SK-N-MC (cell line): ENCODE measurements at regions not wholly inside any gene's neighbourhood (a gene's known extent, or its start where the extent isn't known, plus 50 kb on each side); places are given as distances from the start of the nearest gene placed in this dataset.

ENCODE experiments used
- DNase-seq: peaks from one replicate; pipeline ENCODE4 v3.0.0-alpha.2; 2011; ENCODE audit warnings: low read depth, low spot score
- H3K27ac ChIP-seq: fragments of 200-600 bp; sonication (generic); 2 replicates; pipeline ENCODE4 v1.5.1; 2016; ENCODE audit warnings: mixed run types
- H3K36me3 ChIP-seq: fragments of 200-600 bp; sonication (generic); 2 replicates; pipeline ENCODE4 v1.6.1; 2017; ENCODE audit warnings: antibody characterized with exemption, low read length, mixed read lengths; ENCODE audit not compliant: insufficient read depth
- H3K4me3 ChIP-seq: fragments of 200-600 bp; sonication (generic); 2 replicates; pipeline ENCODE4 v1.5.1; 2016
- H3K9ac ChIP-seq: fragments of 200-600 bp; sonication (generic); 2 replicates; pipeline ENCODE4 v1.8.0; 2017; ENCODE audit warnings: mixed run types, mixed read lengths; ENCODE audit not compliant: insufficient read length
- H3K9me3 ChIP-seq: fragments of 200-600 bp; sonication (generic); 2 replicates; pipeline ENCODE4 v1.6.1; 2017; ENCODE audit warnings: low read depth, mild to moderate bottlenecking, antibody characterized with exemption, low read length, moderate library complexity, mixed read lengths
- EZH2 ChIP-seq: fragments of 200-600 bp; sonication (generic); IDR thresholded peaks from one replicate; pipeline ENCODE4 v1.6.1; 2017; ENCODE audit warnings: antibody characterized with exemption
- FOXP2 ChIP-seq: optimal IDR thresholded peaks from 2 replicates; pipeline ENCODE3; 2011; ENCODE audit warnings: mild to moderate bottlenecking, moderate library complexity; ENCODE audit not compliant: insufficient read depth; ENCODE audit errors: extremely low read length, control extremely low read depth
- POLR2AphosphoS5 ChIP-seq: IDR thresholded peaks from 2 replicates; pipeline ENCODE4 v1.6.1; 2012; ENCODE audit warnings: mild to moderate bottlenecking, low read depth, low read length, borderline replicate concordance

GRCh38 chr6:119447921-119448320 lies 98.4 kb upstream of the MAN1A1 start:
- no peak overlapping the region for H3K4me3 ChIP-seq
- no peak for TF ChIP-seq FOXP2
- H3K27ac ChIP-seq = no peak overlapping the region
- DNase-seq = no peak
- no peaks in the 10 kb centered on the region for H3K9me3 ChIP-seq
- no peak overlapping the region for H3K9ac ChIP-seq
- H3K36me3 ChIP-seq = no peaks in the 10 kb centered on the region

DNA sequence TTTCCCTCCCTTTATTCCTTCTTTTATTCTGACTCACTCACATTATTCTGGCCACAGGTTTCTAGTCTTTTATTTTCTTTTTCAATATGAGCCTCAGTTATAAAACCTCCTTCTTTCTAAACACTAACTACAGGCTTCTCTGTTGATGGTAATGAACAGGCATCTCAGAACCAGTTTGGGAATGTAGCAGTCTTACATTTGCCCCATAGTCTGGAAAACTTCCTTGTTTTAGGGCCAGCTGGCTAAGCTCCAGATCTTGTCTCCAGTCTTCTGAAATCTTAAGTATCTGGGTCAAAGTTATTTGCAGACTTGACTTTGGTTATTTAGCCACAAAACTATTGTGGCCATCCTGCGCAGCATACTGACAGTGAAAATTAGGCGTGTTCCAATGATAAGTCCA lies 97.0 kb upstream of the MAN1A1 start:
- no peak overlapping the region for H3K27ac ChIP-seq
- H3K9me3 ChIP-seq = no peaks in the 10 kb centered on the region
- no peak for DNase-seq
- H3K4me3 ChIP-seq = no peak overlapping the region
- H3K9ac ChIP-seq = no peak overlapping the region
- H3K36me3 ChIP-seq = no peaks in the 10 kb centered on the region
- no peak for TF ChIP-seq POLR2AphosphoS5
- TF ChIP-seq EZH2 = no peak
- no peak for TF ChIP-seq FOXP2

GRCh38 chr6:119446115-119446554 lies 96.6 kb upstream of the MAN1A1 start:
- no peaks in the 10 kb centered on the region for H3K9me3 ChIP-seq
- no peak for DNase-seq
- H3K36me3 ChIP-seq = no peaks in the 10 kb centered on the region
- no peak overlapping the region for H3K9ac ChIP-seq
- TF ChIP-seq POLR2AphosphoS5 (no peak), EZH2 (no peak), FOXP2 (no peak)
- peak overlapping the region; percentile 24; the same call in 1 of the 2 replicates for H3K4me3 ChIP-seq
- H3K27ac ChIP-seq = no peak overlapping the region

DNA sequence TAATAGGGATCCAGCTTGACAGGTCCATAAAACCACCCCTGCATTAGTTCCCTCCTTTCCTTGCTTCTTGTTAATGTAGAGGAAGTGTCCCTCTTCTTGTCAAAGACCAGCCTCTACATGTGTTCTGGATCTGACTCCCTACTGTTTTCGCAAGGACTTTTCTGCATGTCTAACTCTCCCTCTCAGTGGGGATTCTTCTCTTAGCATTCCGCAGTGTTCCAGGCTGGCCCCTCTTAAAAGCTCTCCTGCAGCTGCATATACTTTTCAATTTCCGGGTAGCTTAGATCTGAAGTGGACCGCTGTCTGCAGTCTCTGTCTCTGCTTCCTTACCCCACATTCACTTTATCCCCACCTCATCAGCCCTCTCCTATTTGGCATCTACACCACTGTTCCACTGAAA lies 96.1 kb upstream of the MAN1A1 start:
- H3K4me3 ChIP-seq = peak overlapping the region; percentile 24; the same call in 1 of the 2 replicates
- H3K27ac ChIP-seq = no peak overlapping the region
- no peaks in the 10 kb centered on the region for H3K36me3 ChIP-seq
- H3K9ac ChIP-seq = no peak overlapping the region
- no peaks in the 10 kb centered on the region for H3K9me3 ChIP-seq
- DNase-seq = peak; percentile 51
- TF ChIP-seq EZH2 (no peak), POLR2AphosphoS5 (peak; percentile 15; the same call in 1 of the 2 replicates), FOXP2 (no peak)

DNA sequence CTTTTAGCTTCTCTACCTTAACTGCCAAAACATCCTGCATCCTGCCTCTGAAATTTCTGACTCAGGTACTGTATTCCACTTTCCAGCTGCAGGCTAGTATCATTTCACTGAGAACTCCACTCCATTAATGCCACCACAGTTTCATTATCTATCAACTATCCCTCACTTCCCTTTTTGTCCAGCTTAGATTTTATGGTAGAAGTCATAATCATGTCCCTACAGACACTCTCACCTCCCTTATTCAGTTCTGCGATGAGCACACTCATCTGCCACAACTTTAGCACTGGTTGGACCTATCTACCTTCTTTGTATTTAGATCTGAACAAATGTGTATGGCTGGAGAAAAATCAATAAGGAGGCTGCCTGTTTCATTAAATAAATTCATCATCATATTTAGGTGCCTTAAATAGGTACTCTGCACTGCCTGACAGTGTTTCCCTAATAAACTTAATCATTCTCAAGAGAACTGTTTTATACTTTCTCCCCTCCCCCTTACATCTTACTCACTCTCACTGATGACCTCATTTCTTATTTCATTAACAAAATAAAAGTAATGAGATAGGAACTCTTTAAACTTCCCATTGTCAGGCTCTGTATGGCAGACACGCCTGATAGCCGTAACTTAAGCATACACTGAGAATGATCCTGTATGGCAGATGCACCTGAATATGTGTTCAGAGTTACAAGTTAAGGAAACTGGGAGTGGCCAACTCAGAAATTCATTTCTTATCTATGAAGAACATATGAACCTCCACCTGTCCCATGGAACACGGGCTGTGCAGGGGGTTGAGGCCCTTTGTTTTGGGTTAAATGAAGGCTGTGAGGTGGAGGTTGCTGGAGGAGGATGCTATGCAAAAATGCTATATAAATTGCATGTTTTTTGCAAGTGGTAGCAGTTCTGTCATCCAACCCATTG lies 95.3 kb upstream of the MAN1A1 start:
- Histone ChIP-seq H3K4me3 (no peak overlapping the region), H3K9me3 (no peaks in the 10 kb centered on the region), H3K27ac (no peak overlapping the region), H3K36me3 (no peaks in the 10 kb centered on the region), H3K9ac (no peak overlapping the region)
- TF ChIP-seq POLR2AphosphoS5 (no peak), EZH2 (no peak), FOXP2 (no peak)
- no peak for DNase-seq

DNA sequence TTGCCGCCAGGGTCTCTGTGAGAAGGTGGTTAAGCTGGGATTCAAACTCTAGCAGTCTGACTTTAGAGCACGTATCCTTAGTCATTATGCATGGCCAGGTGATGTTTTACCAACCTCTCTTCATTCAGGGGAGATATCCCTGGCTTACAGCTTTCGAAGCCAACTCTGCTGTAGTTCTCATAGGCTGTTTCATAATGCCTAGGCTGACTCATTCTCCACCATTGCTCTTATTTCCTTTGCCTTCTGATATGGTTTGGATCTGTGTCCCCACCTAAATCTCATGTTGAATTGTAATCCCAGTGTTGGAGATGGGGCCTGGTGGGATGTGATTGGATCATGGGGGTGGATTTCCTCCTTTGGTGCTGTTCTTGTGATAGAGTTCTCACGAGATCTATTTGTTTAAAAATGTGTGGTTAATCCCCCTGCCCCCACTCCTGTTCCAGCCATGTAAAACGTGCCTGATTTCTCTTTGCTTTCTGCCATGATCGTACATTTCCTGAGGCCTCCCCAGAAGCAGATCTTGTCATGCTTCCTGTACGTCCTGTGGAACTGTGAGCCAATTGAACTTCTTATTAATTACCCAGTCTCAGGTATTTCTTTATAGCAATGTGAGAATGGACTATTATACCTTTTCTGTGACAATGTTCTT lies 94.6 kb upstream of the MAN1A1 start:
- TF ChIP-seq FOXP2 = no peak
- Histone ChIP-seq H3K36me3 (no peaks in the 10 kb centered on the region), H3K4me3 (no peak overlapping the region), H3K27ac (no peak overlapping the region), H3K9me3 (no peaks in the 10 kb centered on the region), H3K9ac (no peak overlapping the region)
- DNase-seq = no peak

DNA sequence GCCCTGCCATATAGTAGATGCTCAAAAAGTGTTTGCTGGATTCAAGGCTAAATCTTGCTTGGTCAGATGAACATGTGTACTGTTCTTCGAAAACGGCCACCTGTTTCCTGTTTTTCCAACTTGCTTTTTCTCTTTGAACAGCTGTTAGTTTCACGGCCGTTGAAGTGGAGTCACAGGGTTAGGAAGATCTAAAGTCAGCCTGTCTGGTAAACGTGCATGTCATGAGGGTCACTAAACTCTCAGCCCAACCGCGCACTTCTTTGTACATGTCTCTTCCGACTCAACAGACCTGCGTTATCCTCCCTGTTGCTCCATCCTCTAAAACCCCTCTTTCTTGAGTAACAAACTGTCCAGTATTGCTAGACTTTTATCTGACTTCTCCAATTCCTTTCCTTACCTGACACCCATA lies 93.2 kb upstream of the MAN1A1 start:
- Histone ChIP-seq H3K36me3 (no peaks in the 10 kb centered on the region), H3K9me3 (no peaks in the 10 kb centered on the region), H3K9ac (no peak overlapping the region), H3K4me3 (no peak overlapping the region), H3K27ac (no peak overlapping the region)
- TF ChIP-seq POLR2AphosphoS5 = no peak
- TF ChIP-seq FOXP2 = no peak
- TF ChIP-seq EZH2 = no peak
- DNase-seq = no peak

GRCh38 chr6:119440953-119441352 lies 91.4 kb upstream of the MAN1A1 start:
- Histone ChIP-seq H3K27ac (no peak overlapping the region), H3K4me3 (no peak overlapping the region), H3K36me3 (no peaks in the 10 kb centered on the region), H3K9me3 (no peaks in the 10 kb centered on the region), H3K9ac (no peak overlapping the region)
- TF ChIP-seq EZH2 (no peak), POLR2AphosphoS5 (no peak), FOXP2 (no peak)
- DNase-seq = no peak

DNA sequence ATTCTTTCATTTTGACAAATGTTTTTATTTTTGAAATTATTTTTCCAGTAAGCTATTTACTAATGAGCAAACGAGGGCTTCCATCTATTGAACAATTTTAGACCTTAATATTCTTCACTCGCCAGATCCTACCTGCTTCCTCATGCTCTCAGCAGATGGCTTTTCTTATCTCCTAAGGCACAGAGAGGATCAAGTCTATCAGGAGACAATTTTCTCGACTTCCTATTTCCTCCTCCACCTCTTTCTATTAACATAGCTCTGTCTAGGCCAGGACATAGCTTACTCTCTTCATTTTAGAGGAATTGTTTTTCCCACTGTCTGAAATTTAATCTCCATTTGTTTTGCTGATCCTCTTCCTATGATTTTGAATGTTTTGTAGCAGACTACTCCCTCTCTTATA lies 87.0 kb upstream of the MAN1A1 start:
- Histone ChIP-seq H3K27ac (no peak overlapping the region), H3K36me3 (no peaks in the 10 kb centered on the region), H3K4me3 (no peak overlapping the region), H3K9ac (no peak overlapping the region), H3K9me3 (no peaks in the 10 kb centered on the region)
- no peak for DNase-seq
- TF ChIP-seq FOXP2 (no peak), POLR2AphosphoS5 (no peak), EZH2 (no peak)
